ENCODE measurements at regions not wholly inside any gene's neighbourhood (a gene's known extent, or its start where the extent isn't known, plus 50 kb on each side); places are given as distances from the start of the nearest gene placed in this dataset.
"Not testable (repeated sequence)": the region's sequence is repeated elsewhere in the genome, so short reads cannot be mapped to it uniquely, and the experiment has no call there.

- Histone ChIP-seq H3K27ac (no peak overlapping the region), H3K9me3 (replicated peaks in 1 of 3) (no peaks in the 10 kb centered on the region), H3K27me3 (peaks cover 9% of the 10 kb centered on the region), H3K4me3 (no peak overlapping the region), H3K4me1 (replicated peaks in 1 of 2) (no peaks in the 10 kb centered on the region), H3K36me3 (replicated peaks in 1 of 2) (no peaks in the 10 kb centered on the region)
- DNase-seq, result no peak
- WGBS, 4 donors, result 54 to 73% (median 64%) methylated on average over 6 of the region's 6 CpGs
- intact Hi-C loops (cut with DNase I), result no loop called here
- TF ChIP-seq POLR2A (IDR thresholded peaks at IDR 0.05) (no peak), CTCF (IDR thresholded peaks at IDR 0.05) (no peak)
Observed at GRCh38 chrX:9293903-9294302, 171.0 kb upstream of the TBL1X start.

GRCh38 chrX:9295551-9295950 is 169.3 kb upstream of the TBL1X start:
- Histone ChIP-seq H3K36me3 (replicated peaks in 1 of 2) (no peaks in the 10 kb centered on the region), H3K4me1 (replicated peaks in 1 of 2) (no peaks in the 10 kb centered on the region), H3K9me3 (replicated peaks in 1 of 3) (no peaks in the 10 kb centered on the region), H3K4me3 (no peak overlapping the region), H3K27me3 (peaks cover 9% of the 10 kb centered on the region), H3K27ac (no peak overlapping the region)
- intact Hi-C loops (cut with DNase I), result no loop called here
- no peak for DNase-seq
- WGBS, 4 donors, result 70 to 83% (median 76%) methylated on average over 3 to 5 of the region's 5 CpGs
- no peak for TF ChIP-seq CTCF (IDR thresholded peaks at IDR 0.05)
- TF ChIP-seq POLR2A (IDR thresholded peaks at IDR 0.05), result no peak

GRCh38 chrX:9298221-9298620 is 166.6 kb upstream of the TBL1X start:
- Histone ChIP-seq H3K36me3 (replicated peaks in 1 of 2) (no peaks in the 10 kb centered on the region), H3K27ac (no peak overlapping the region), H3K9me3 (replicated peaks in 1 of 3) (no peaks in the 10 kb centered on the region), H3K27me3 (no peaks in the 10 kb centered on the region), H3K4me1 (replicated peaks in 1 of 2) (no peaks in the 10 kb centered on the region), H3K4me3 (no peak overlapping the region)
- 50 to 68% (median 59%) methylated on average over 1 of the region's 1 CpG for WGBS, 4 donors
- no peak for DNase-seq
- intact Hi-C loops (cut with DNase I), result no loop called here
- no peak for TF ChIP-seq CTCF (IDR thresholded peaks at IDR 0.05)
- no peak for TF ChIP-seq POLR2A (IDR thresholded peaks at IDR 0.05)

GRCh38 chrX:9299681-9300080 is 165.2 kb upstream of the TBL1X start:
- not testable (repeated sequence) for H3K27ac ChIP-seq

GRCh38 chrX:9301836-9302235 is 163.0 kb upstream of the TBL1X start:
- 29 to 45% (median 41%) methylated on average over 2 of the region's 2 CpGs for WGBS, 4 donors
- TF ChIP-seq CTCF (IDR thresholded peaks at IDR 0.05) (no peak), POLR2A (IDR thresholded peaks at IDR 0.05) (no peak)
- H3K27me3 ChIP-seq, result no peaks in the 10 kb centered on the region
- no peak overlapping the region for H3K4me3 ChIP-seq
- intact Hi-C loops (cut with DNase I), result no loop called here
- no peak overlapping the region for H3K27ac ChIP-seq
- H3K4me1 ChIP-seq (replicated peaks in 1 of 2), result no peaks in the 10 kb centered on the region
- no peaks in the 10 kb centered on the region for H3K9me3 ChIP-seq (replicated peaks in 1 of 3)
- DNase-seq, result no peak
- no peaks in the 10 kb centered on the region for H3K36me3 ChIP-seq (replicated peaks in 1 of 2)

More at GRCh38 chrX:9299681-9300080, 165.2 kb upstream of the TBL1X start:
- H3K36me3 ChIP-seq (replicated peaks in 1 of 2); H3K4me1 ChIP-seq (replicated peaks in 1 of 2); H3K4me3 ChIP-seq; H3K27me3 ChIP-seq; H3K9me3 ChIP-seq (replicated peaks in 1 of 3); intact Hi-C loops (cut with DNase I); DNase-seq: not testable (repeated sequence)
- WGBS, 4 donors, result 65 to 77% (median 73%) methylated on average over 2 to 3 of the region's 3 CpGs

All from adrenal gland (tissue), 9 donors.